Spinal cord (tissue), 9 donors: ENCODE measurements at regions not wholly inside any gene's neighbourhood (a gene's known extent, or its start where the extent isn't known, plus 50 kb on each side); places are given as distances from the start of the nearest gene placed in this dataset.

Experiments
- DNase-seq, 6 donors: peaks; one replicate each; pipeline versions ENCODE4 v3.0.0 to v3.0.0-alpha.2; 2013 to 2015; ENCODE audit warnings: low spot score in 6 of 6, low read depth in 4 of 6
- H3K27ac ChIP-seq: one replicate; pipeline ENCODE4 v1.5.1; 2013; ENCODE audit warnings: low read depth, low read length, control low read depth
- H3K27me3 ChIP-seq: one replicate; pipeline ENCODE4 v1.6.1; 2013; ENCODE audit warnings: low read length; ENCODE audit not compliant: control insufficient read depth, insufficient read depth
- H3K36me3 ChIP-seq: one replicate; pipeline ENCODE4 v1.6.1; 2013; ENCODE audit warnings: low read length; ENCODE audit not compliant: control insufficient read depth, insufficient read depth
- H3K4me1 ChIP-seq: one replicate; pipeline ENCODE4 v1.6.1; 2013; ENCODE audit warnings: low read length; ENCODE audit not compliant: control insufficient read depth, insufficient read depth
- H3K4me3 ChIP-seq: one replicate; pipeline ENCODE4 v1.5.1; 2013; ENCODE audit warnings: low read depth, low read length, control low read depth
- H3K9me3 ChIP-seq: one replicate; pipeline ENCODE4 v1.6.1; 2013; ENCODE audit warnings: low read length; ENCODE audit not compliant: control insufficient read depth, insufficient read depth
- WGBS: methylation state at CpG from one replicate; pipeline ENCODE4 v1.1.5; 2013; ENCODE audit warnings: missing lambda C conversion rate; ENCODE audit not compliant: insufficient coverage; 5-methylcytosine and 5-hydroxymethylcytosine counted together
- donor health status: healthy.

DNA sequence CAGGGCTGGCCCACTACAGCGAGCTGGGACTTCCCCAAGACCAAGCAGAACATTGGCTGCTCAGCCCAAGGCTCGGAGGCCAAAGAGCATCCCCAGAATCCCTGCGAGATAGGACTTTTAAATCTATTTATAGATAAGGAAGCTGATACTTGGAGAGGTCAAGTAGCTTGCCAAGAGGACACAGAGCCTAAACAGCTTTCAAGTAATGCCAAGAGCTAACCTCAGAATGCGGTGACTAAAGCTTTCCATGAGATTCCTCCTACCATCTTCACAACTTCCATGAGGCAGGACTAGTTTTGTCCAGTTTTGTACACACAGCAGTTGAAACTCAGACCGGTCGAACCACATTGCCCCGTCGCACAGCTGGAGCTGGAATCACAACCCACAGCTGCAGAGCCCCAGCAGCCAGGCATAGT lies 168.1 kb upstream of the TOP1 start:
- H3K27me3 ChIP-seq, result peaks cover 4% of the 10 kb centered on the region
- H3K4me1 ChIP-seq, result peaks cover 12% of the 10 kb centered on the region
- no peak overlapping the region for H3K27ac ChIP-seq
- WGBS, result 96% methylated on average over 6 of the region's 8 CpGs
- DNase-seq, result no peak
- no peaks in the 10 kb centered on the region for H3K36me3 ChIP-seq
- H3K9me3 ChIP-seq, result no peaks in the 10 kb centered on the region
- H3K4me3 ChIP-seq, result no peak overlapping the region

DNA sequence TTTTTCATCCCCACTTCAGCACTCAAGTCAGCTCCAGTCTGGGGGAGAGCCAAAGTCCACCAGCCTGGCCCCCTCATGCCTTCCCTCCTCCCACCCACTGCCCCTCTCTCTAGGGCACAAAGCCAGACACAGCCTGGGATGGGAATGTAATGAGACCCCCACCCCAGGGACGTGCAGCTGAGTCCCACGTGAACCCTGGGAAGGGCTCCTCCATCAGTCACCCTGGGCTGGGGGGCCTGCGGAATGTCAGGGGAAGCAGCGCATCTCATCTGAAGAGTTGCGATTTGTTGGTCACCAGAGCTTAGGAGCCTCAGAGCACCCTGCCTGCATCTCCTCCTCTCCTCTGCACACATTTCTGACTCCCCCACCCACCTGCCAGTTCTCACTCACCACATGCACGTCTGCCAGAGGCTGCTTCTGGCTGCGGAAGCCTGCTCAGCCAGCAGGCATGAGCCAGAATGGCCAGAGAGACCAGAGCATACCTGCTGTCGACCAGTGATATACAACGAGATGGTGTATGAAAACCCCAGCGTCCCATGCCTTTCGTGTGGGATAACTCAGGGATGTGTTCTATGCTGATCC lies 167.1 kb upstream of the TOP1 start:
- DNase-seq, result no peak
- no peaks in the 10 kb centered on the region for H3K36me3 ChIP-seq
- 73% methylated on average over 11 of the region's 11 CpGs for WGBS
- peaks cover 12% of the 10 kb centered on the region for H3K4me1 ChIP-seq
- no peak overlapping the region for H3K27ac ChIP-seq
- H3K9me3 ChIP-seq, result no peaks in the 10 kb centered on the region
- peaks cover 4% of the 10 kb centered on the region for H3K27me3 ChIP-seq
- no peak overlapping the region for H3K4me3 ChIP-seq

GRCh38 chr20:40863355-40863919 lies 165.2 kb upstream of the TOP1 start:
- H3K4me1 ChIP-seq, result peaks cover 10% of the 10 kb centered on the region
- no peak overlapping the region for H3K4me3 ChIP-seq
- H3K27me3 ChIP-seq, result peaks cover under 1% of the 10 kb centered on the region
- DNase-seq, result no peak
- 98% methylated on average over 3 of the region's 3 CpGs for WGBS
- H3K36me3 ChIP-seq, result no peaks in the 10 kb centered on the region
- H3K9me3 ChIP-seq, result no peaks in the 10 kb centered on the region
- H3K27ac ChIP-seq, result no peak overlapping the region

DNA sequence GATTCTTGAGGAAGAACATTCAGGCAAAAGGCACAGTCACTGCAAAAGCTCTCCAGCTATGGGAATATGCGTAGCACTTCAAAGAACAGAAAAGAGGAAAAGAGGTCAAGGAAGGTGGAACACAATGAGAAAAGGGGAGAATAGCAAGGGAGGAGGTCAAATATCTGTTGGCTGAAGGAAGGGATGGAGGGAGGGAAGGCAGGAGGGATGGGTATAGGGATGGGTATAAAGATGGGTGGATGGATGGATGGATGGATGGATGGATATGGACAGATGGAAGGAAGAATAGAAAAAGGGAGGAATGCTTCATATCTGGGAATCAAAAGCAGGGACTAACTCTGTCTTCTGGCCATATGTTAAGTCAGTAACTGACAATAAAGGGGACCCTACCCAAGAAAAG lies 164.2 kb upstream of the TOP1 start:
- no peaks in the 10 kb centered on the region for H3K9me3 ChIP-seq
- H3K4me1 ChIP-seq, result peaks cover 7% of the 10 kb centered on the region
- no peaks in the 10 kb centered on the region for H3K36me3 ChIP-seq
- WGBS, result 92% methylated on average over 1 of the region's 1 CpG
- no peak overlapping the region for H3K4me3 ChIP-seq
- no peaks in the 10 kb centered on the region for H3K27me3 ChIP-seq
- DNase-seq, result no peak
- H3K27ac ChIP-seq, result no peak overlapping the region

- H3K9me3 ChIP-seq, result no peaks in the 10 kb centered on the region
- H3K27ac ChIP-seq, result no peak overlapping the region
- H3K36me3 ChIP-seq, result no peaks in the 10 kb centered on the region
- DNase-seq, result no peak
- WGBS, result 95% methylated on average over 3 of the region's 3 CpGs
- no peak overlapping the region for H3K4me3 ChIP-seq
- no peaks in the 10 kb centered on the region for H3K27me3 ChIP-seq
- H3K4me1 ChIP-seq, result peaks cover 8% of the 10 kb centered on the region
Observed at GRCh38 chr20:40865095-40865494, 163.5 kb upstream of the TOP1 start.

- Histone ChIP-seq H3K27me3 (no peaks in the 10 kb centered on the region), H3K4me1 (peaks cover 8% of the 10 kb centered on the region), H3K4me3 (no peak overlapping the region), H3K36me3 (no peaks in the 10 kb centered on the region), H3K27ac (no peak overlapping the region), H3K9me3 (no peaks in the 10 kb centered on the region)
- 53% methylated on average over 1 of the region's 1 CpG for WGBS
- DNase-seq, result no peak
Observed at GRCh38 chr20:40866056-40866455, 162.6 kb upstream of the TOP1 start.

DNA sequence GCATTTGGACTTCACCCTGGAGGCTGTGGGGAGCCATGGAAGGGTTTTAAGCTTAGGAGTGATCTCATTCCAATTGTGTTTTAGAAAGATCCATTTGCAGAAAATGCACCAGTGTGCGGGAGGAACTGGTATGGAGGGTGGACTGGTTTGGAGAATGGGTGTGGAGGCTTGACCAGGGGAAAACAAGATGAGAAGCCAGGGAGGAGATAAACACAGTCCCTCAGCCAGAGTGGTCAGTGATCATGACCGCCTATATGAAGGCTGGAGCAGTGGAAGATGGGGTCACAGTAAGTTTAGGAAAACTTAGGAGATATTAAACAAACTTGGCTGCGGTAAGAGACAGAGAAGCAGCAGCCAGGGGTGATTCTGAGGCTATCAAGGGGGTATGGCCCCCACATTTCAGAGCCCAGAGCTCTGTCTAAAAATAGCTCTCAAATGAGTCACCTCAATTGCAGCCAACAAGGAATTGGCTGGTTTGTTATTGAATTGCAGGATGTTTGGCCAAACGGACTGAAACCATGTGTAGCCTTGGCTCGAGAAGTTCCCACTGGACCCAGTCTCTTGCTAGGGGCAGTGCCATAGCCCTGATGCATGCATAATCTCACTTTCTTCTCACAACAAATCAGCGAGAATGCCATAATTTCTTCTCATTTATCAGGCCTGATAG lies 159.9 kb upstream of the TOP1 start:
- Histone ChIP-seq H3K9me3 (no peaks in the 10 kb centered on the region), H3K27ac (no peak overlapping the region), H3K27me3 (no peaks in the 10 kb centered on the region), H3K36me3 (no peaks in the 10 kb centered on the region), H3K4me1 (peaks cover 8% of the 10 kb centered on the region), H3K4me3 (no peak overlapping the region)
- 77% methylated on average over 6 of the region's 6 CpGs for WGBS
- peak in 2 of 6 donors; percentile 48 to 80 for DNase-seq

- 67% methylated on average over 9 of the region's 12 CpGs for WGBS
- DNase-seq, result no peak
- Histone ChIP-seq H3K27me3 (no peaks in the 10 kb centered on the region), H3K4me1 (peaks cover 8% of the 10 kb centered on the region), H3K4me3 (no peak overlapping the region), H3K27ac (no peak overlapping the region), H3K36me3 (no peaks in the 10 kb centered on the region), H3K9me3 (no peaks in the 10 kb centered on the region)
Observed at GRCh38 chr20:40869218-40870147, 159.1 kb upstream of the TOP1 start.

DNA sequence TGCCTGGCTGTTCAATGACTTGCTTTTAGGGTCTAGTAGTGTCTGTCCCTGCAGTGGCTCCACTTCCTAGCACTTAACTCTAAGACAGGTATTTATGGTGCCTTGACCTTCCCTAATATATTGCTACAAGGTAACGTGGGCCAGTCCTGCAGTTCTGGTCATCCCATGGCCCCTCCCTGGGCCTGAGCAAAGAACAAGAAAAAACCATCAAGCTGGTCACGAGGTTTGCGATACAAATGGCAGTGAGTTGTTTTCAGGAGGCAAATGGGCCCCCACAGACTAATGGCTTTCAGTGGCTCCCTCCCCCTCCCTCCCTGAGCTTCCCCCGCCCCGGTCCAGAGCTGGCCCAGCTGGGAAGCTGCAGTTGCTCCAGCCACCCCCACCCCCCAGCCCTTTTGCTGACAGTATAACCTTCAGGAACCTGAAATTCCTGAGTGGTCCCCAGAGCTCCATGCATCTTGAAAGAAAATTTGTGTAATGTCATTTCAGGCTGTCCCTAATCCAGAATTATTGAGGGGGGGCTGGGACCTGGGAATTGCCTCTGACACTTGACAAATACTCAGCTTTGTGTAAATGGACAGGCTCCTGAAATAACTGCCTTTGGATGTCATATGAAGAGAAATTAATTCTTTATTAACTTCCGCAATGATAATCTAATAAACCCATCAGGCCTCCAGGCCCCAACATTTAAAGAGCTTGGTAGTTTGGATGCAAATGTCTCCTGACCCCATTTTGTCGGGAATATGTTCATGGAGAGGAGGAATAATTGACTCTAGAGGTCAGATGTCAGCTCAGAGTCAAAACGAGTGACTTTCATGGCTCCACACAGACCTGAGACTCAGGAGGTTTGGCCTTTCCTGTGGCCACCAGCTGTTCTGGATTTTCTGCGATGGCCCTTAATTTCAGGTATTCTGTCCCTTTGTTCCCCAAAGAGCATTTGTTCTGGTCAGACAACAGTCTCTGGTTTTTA lies 153.2 kb upstream of the TOP1 start:
- H3K36me3 ChIP-seq, result no peaks in the 10 kb centered on the region
- H3K27ac ChIP-seq, result no peak overlapping the region
- no peaks in the 10 kb centered on the region for H3K4me1 ChIP-seq
- DNase-seq, result peak in 1 of 6 donors; percentile 52
- H3K4me3 ChIP-seq, result no peak overlapping the region
- H3K27me3 ChIP-seq, result no peaks in the 10 kb centered on the region
- H3K9me3 ChIP-seq, result no peaks in the 10 kb centered on the region
- 43% methylated on average over 4 of the region's 9 CpGs for WGBS
